ENCODE measurements at regions not wholly inside any gene's neighbourhood (a gene's known extent, or its start where the extent isn't known, plus 50 kb on each side); places are given as distances from the start of the nearest gene placed in this dataset.

DNA sequence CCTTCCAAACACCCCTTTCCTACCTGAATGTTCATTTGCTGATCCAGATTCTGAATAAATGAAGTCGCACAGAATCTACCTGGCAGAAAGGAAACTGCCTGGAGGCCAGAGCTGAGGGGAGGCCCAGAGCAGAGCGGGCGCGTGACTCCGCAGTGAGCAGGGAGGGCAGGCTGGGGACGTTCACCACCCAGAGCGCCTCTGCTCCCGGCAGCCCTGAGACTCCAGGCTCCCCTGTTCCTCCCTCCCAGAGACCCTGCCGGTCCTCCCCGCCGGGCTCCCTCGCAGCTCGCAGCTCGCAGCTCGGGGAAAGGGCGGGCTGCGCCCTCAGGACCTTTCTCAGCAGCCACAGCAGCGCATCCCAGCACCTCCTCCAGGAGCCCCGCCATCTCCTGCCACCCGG, 176.7 kb upstream of the ZNF32 start:
- TF ChIP-seq, protein P1, sequence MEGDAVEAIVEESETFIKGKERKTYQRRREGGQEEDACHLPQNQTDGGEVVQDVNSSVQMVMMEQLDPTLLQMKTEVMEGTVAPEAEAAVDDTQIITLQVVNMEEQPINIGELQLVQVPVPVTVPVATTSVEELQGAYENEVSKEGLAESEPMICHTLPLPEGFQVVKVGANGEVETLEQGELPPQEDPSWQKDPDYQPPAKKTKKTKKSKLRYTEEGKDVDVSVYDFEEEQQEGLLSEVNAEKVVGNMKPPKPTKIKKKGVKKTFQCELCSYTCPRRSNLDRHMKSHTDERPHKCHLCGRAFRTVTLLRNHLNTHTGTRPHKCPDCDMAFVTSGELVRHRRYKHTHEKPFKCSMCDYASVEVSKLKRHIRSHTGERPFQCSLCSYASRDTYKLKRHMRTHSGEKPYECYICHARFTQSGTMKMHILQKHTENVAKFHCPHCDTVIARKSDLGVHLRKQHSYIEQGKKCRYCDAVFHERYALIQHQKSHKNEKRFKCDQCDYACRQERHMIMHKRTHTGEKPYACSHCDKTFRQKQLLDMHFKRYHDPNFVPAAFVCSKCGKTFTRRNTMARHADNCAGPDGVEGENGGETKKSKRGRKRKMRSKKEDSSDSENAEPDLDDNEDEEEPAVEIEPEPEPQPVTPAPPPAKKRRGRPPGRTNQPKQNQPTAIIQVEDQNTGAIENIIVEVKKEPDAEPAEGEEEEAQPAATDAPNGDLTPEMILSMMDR (IDR thresholded peaks at IDR 0.05), result no peak
- TF ChIP-seq POLR2A (IDR thresholded peaks at IDR 0.05), result no peak
- TF ChIP-seq POLR2AphosphoS5 (IDR thresholded peaks at IDR 0.05), result no peak
